CD4-positive, alpha-beta T cell treated with Interleukin-6 for 4 hours (primary cell): ENCODE measurements at regions not wholly inside any gene's neighbourhood (a gene's known extent, or its start where the extent isn't known, plus 50 kb on each side); places are given as distances from the start of the nearest gene placed in this dataset.

Source experiments
- DNase-seq: peaks from one replicate; pipeline ENCODE4 v3.0.0-alpha.2; 2020; ENCODE audit warnings: mixed read lengths

GRCh38 chr6:91317984-91318383, 731.1 kb upstream of the MAP3K7 start:
- no peak for DNase-seq

- DNase-seq: no peak
These were observed 730.5 kb upstream of the MAP3K7 start for GRCh38 chr6:91317247-91317835.

- DNase-seq: no peak
These were observed 723.3 kb upstream of the MAP3K7 start for GRCh38 chr6:91310178-91310577.

GRCh38 chr6:91305755-91306154, 718.9 kb upstream of the MAP3K7 start:
- DNase-seq: no peak

- DNase-seq: no peak
These were observed 717.6 kb upstream of the MAP3K7 start for GRCh38 chr6:91304521-91304920.

GRCh38 chr6:91303326-91303725, 716.5 kb upstream of the MAP3K7 start:
- no peak for DNase-seq

- DNase-seq: no peak
These were observed 712.9 kb upstream of the MAP3K7 start for GRCh38 chr6:91299544-91300491.

- DNase-seq: no peak
These were observed 711.8 kb upstream of the MAP3K7 start for GRCh38 chr6:91298543-91299145.

- no peak for DNase-seq
These were observed 706.5 kb upstream of the MAP3K7 start for GRCh38 chr6:91293395-91293794.

- DNase-seq: no peak
These were observed 704.2 kb upstream of the MAP3K7 start for GRCh38 chr6:91291071-91291470.

- no peak for DNase-seq
These were observed 701.9 kb upstream of the MAP3K7 start for GRCh38 chr6:91288741-91289140.

GRCh38 chr6:91281901-91282300, 695.0 kb upstream of the MAP3K7 start:
- DNase-seq: no peak

GRCh38 chr6:91280494-91280830, 693.6 kb upstream of the MAP3K7 start:
- DNase-seq: no peak

GRCh38 chr6:91279740-91280493, 693.0 kb upstream of the MAP3K7 start:
- no peak for DNase-seq

- DNase-seq: no peak
These were observed 691.5 kb upstream of the MAP3K7 start for GRCh38 chr6:91278416-91278815.

GRCh38 chr6:91276315-91276714, 689.4 kb upstream of the MAP3K7 start:
- DNase-seq: no peak

GRCh38 chr6:91273729-91274128, 686.9 kb upstream of the MAP3K7 start:
- DNase-seq: no peak

GRCh38 chr6:91271807-91272206, 684.9 kb upstream of the MAP3K7 start:
- no peak for DNase-seq

GRCh38 chr6:91268941-91269340, 682.1 kb upstream of the MAP3K7 start:
- DNase-seq: no peak

- no peak for DNase-seq
These were observed 680.4 kb upstream of the MAP3K7 start for GRCh38 chr6:91267246-91267645.

- no peak for DNase-seq
These were observed 679.3 kb upstream of the MAP3K7 start for GRCh38 chr6:91266156-91266555.

- DNase-seq: no peak
These were observed 656.6 kb upstream of the MAP3K7 start for GRCh38 chr6:91243436-91243835.

GRCh38 chr6:91242614-91242949, 655.7 kb upstream of the MAP3K7 start:
- no peak for DNase-seq
